Activated CD4-positive, alpha-beta T cell treated with anti-CD3 and anti-CD28 coated beads for 36 hours (primary cell): ENCODE measurements at regions not wholly inside any gene's neighbourhood (a gene's known extent, or its start where the extent isn't known, plus 50 kb on each side); places are given as distances from the start of the nearest gene placed in this dataset.
"Not testable (repeated sequence)": the region's sequence is repeated elsewhere in the genome, so short reads cannot be mapped to it uniquely, and the experiment has no call there.

Experiments used
- ATAC-seq: fragments of 200-7000 bp; cut with Tn5 transposase; one replicate; pipeline ENCODE4 v1.10.0; 2021; ENCODE audit warnings: mild to moderate bottlenecking, moderate library complexity
- CTCF ChIA-PET: fragments of 350-600 bp; sonication (Branson Sonifier 250); formaldehyde crosslinking; loops from one replicate; lab custom pipeline; 2021; ENCODE audit warnings: antibody characterized with exemption; lab: Charles Lee
- POLR2A ChIA-PET: fragments of 350-600 bp; sonication (Branson Sonifier 250); formaldehyde crosslinking; loops from one replicate; lab custom pipeline; 2021; ENCODE audit warnings: antibody characterized with exemption, inconsistent platforms; lab: Charles Lee
- DNase-seq: peaks from one replicate; pipeline ENCODE4 v3.0.0-alpha.2; 2020
- H3K27ac Mint-ChIP-seq: one replicate; pipeline ENCODE4 v1.8.0; 2021; ENCODE audit warnings: mixed read lengths
- H3K27me3 Mint-ChIP-seq: one replicate; pipeline ENCODE4 v1.8.0; 2021; ENCODE audit warnings: mixed read lengths
- H3K36me3 Mint-ChIP-seq: one replicate; pipeline ENCODE4 v1.8.0; 2021; ENCODE audit warnings: low read depth, mixed read lengths
- H3K4me1 Mint-ChIP-seq: one replicate; pipeline ENCODE4 v1.8.0; 2021; ENCODE audit warnings: mixed read lengths
- H3K4me3 Mint-ChIP-seq: one replicate; pipeline ENCODE4 v1.8.0; 2021; ENCODE audit warnings: mild to moderate bottlenecking, moderate library complexity, mixed read lengths
- H3K9me3 Mint-ChIP-seq: one replicate; pipeline ENCODE4 v1.8.0; 2021; ENCODE audit warnings: low read depth, mixed read lengths
- intact Hi-C, 2 experiments: fragments of 100-400 bp; cut with DNase I in 1 of 2; cut with micrococcal nuclease in 1 of 2; formaldehyde crosslinking; loops; one replicate each; pipeline versions ENCODE4 v1.14.2 to v1.15.1; 2022 to 2024; cut with DNase I, micrococcal nuclease

DNA sequence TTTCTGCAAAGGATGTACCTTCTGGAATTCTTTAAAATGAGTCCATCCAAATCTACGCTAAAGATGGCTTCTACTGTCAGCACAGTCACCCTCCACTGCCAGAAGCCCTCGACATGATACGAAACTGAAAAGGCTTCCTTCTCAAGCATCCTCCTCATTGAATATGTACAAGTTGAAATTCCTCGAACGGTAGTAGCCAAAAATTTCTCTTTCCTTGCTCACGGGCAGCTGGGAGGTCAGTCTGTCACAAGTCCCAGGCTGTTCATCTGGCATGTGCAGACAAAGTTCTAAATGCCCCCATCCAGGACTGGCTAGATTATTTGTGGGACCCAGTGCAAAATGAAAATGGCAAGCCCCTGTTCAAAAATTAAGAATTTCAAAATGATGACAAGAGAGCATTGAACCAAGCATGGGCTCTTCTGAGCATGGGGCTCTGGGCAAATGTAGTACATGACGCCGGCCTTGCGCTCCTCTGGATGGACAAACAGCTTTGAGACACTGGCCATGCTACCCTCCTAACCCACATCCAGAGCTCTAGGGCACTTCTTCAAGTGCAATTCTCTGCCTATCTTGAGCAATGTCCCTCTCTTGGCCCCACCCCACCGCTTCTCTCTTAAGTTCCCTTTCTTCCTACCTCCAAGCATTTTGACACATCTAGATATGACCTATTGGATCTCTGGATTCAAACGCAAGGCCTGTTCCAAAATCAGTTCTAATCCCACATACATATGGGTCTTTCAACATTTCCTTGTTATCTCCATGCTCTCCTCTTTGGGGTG is 78.9 kb upstream of the FLT1 start:
- no peak for DNase-seq
- H3K27me3 Mint-ChIP-seq, result peaks cover 10% of the 10 kb centered on the region
- H3K4me3 Mint-ChIP-seq, result no peak overlapping the region
- peaks cover 15% of the 10 kb centered on the region for H3K4me1 Mint-ChIP-seq
- ATAC-seq, result no peak
- intact Hi-C loops, result loop anchor here in 1 of 2 experiments (1.0 kb wide), 2 partner anchors 33 to 49 kb away; no protein-coding TSS in a partner anchor
- H3K9me3 Mint-ChIP-seq, result no peaks in the 10 kb centered on the region
- POLR2A ChIA-PET, result no interaction called here
- peak overlapping the region; percentile 90 for H3K27ac Mint-ChIP-seq
- CTCF ChIA-PET, result interaction anchor here (0.7 kb wide), 2 partner anchors 19 to 337 kb away, joined by 3 to 4 read pairs; no protein-coding TSS in a partner anchor
- H3K36me3 Mint-ChIP-seq, result no peaks in the 10 kb centered on the region

DNA sequence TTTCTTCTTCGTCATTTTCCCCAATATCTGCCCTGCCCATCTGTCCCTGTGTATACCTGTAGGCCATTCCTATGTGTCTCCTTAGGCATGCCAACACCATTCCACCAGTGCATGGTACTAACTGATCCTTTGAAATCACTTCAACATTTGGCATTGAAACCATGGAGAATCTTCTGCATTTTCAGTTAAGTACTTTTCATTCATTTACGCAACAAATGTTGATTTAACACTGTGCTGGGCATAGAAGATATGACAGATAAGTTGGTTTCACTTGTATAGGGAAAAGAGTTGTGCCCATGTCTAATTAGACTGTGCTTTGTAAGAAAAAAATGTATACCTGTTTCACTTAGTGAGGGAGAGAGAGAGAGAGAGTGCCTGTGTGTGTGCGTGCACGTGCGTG is 77.9 kb upstream of the FLT1 start:
- Mint-ChIP-seq H3K4me1 (peaks cover 15% of the 10 kb centered on the region), H3K36me3 (no peaks in the 10 kb centered on the region), H3K27ac (no peak overlapping the region), H3K27me3 (peaks cover 8% of the 10 kb centered on the region), H3K9me3 (no peaks in the 10 kb centered on the region), H3K4me3 (no peak overlapping the region)
- POLR2A ChIA-PET, result no interaction called here
- no peak for DNase-seq
- ATAC-seq, result no peak
- CTCF ChIA-PET, result no interaction called here
- intact Hi-C loops, result no loop called here

DNA sequence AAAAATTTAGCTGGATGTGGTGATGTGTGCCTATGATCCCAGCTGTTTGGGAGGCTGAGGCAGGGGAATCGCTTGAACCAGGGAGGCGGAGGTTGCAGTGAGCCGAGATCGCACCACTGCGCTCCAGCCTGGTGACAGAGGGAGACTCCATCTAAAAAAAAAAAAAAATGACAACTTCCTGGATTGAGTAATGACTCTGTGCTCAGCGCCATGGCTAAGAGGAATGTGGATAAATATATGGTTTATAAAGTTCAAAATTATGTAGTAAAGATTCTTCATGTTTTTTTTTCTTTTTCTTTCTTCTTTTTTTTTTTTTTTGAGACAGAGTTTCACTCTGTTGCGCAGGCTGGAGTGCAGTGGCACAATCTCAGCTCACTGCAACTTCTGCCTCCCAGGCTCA is 75.4 kb upstream of the FLT1 start:
- POLR2A ChIA-PET, result interaction anchor here (0.6 kb wide), 1 partner anchor 10 kb away, joined by 6 read pairs; no protein-coding TSS in a partner anchor
- H3K27me3 Mint-ChIP-seq, H3K27ac Mint-ChIP-seq, H3K9me3 Mint-ChIP-seq, DNase-seq, intact Hi-C loops, H3K4me3 Mint-ChIP-seq, ATAC-seq, H3K36me3 Mint-ChIP-seq, CTCF ChIA-PET: not testable (repeated sequence)
- H3K4me1 Mint-ChIP-seq, result peaks cover 14% of the 10 kb centered on the region

DNA sequence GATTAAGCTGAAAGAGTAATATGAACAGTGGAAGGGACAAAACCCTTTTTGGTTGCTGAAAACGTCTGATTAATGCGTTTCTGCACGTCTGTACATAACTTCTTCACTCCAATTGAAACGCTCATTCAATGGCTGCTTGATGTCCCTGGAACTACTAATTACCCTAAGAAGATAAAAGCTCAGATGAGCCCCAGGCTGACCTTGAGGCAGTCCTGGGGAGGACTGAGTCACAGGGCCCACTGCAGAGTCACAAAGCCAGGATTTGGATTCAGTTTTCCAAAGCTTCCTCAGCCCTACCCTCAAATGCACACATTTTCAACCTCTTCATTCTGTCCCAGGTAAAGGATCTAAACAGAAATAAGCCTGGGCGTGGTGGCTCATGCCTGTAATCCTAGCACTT is 75.0 kb upstream of the FLT1 start:
- intact Hi-C loops, result no loop called here
- Mint-ChIP-seq H3K4me1 (peaks cover 10% of the 10 kb centered on the region), H3K27me3 (peaks cover 2% of the 10 kb centered on the region), H3K9me3 (no peaks in the 10 kb centered on the region), H3K4me3 (no peak overlapping the region), H3K36me3 (no peaks in the 10 kb centered on the region), H3K27ac (no peak overlapping the region)
- DNase-seq, result no peak
- CTCF ChIA-PET, result no interaction called here
- no peak for ATAC-seq
- POLR2A ChIA-PET, result no interaction called here

DNA sequence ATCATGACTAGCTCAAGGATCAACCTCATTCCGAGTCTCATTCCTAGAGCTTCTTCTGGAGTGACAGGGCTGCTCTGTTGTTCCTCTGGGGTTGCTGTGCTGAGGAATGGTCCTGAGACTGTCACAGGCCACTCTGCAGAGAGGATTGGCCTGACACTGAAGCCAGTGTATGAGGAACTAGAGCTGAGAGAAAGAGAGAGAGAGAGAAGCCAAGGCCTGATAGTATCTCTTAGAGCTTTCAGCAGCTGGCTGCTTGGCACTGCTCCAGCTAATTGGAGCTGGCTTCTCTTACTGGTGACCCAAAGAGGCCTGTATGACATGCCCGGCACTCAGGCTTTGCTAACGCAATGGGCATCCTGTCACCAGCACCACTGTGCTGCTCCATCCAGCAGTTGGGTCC is 73.4 kb upstream of the FLT1 start:
- Mint-ChIP-seq H3K4me3 (no peak overlapping the region), H3K4me1 (no peaks in the 10 kb centered on the region), H3K36me3 (no peaks in the 10 kb centered on the region), H3K9me3 (no peaks in the 10 kb centered on the region), H3K27ac (no peak overlapping the region), H3K27me3 (peaks cover 2% of the 10 kb centered on the region)
- CTCF ChIA-PET, result interaction anchor here (0.6 to 0.7 kb wide), 2 partner anchors 61 to 228 kb away, joined by 3 read pairs; no protein-coding TSS in a partner anchor
- intact Hi-C loops, result no loop called here
- POLR2A ChIA-PET, result no interaction called here
- DNase-seq, result no peak
- no peak for ATAC-seq

- H3K4me1 Mint-ChIP-seq, result no peaks in the 10 kb centered on the region
- CTCF ChIA-PET, result no interaction called here
- no peak overlapping the region for H3K27ac Mint-ChIP-seq
- H3K27me3 Mint-ChIP-seq, result peaks cover under 1% of the 10 kb centered on the region
- H3K9me3 Mint-ChIP-seq, result no peaks in the 10 kb centered on the region
- no peak for ATAC-seq
- H3K4me3 Mint-ChIP-seq, result no peak overlapping the region
- no peaks in the 10 kb centered on the region for H3K36me3 Mint-ChIP-seq
- POLR2A ChIA-PET, result no interaction called here
- no peak for DNase-seq
- intact Hi-C loops, result no loop called here
These were observed 72.0 kb upstream of the FLT1 start for GRCh38 chr13:28566891-28567290.

DNA sequence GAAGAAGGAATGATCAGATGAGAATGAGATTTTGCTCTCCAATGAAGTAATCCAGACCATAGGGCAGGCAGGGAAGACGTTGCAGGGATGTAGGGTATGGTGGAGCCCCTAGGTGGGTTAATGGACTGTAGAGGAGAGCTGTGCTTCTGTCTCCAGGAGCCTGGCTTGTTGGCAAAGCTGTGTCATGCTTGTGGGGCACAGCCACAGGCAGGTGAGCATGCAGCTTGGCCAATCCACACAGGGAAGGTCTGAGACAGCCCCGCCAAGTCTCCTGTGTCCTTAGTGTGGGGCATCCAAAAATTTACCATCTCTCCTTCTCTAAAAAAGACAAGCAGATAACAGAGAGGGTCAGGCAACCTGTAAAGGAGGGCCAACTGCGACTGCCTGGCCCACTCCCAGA is 71.4 kb upstream of the FLT1 start:
- H3K27ac Mint-ChIP-seq, result no peak overlapping the region
- intact Hi-C loops, result no loop called here
- DNase-seq (no peak), ATAC-seq (no peak)
- no peaks in the 10 kb centered on the region for H3K27me3 Mint-ChIP-seq
- no peaks in the 10 kb centered on the region for H3K36me3 Mint-ChIP-seq
- ChIA-PET CTCF (no interaction called here), POLR2A (no interaction called here)
- H3K4me1 Mint-ChIP-seq, result no peaks in the 10 kb centered on the region
- no peak overlapping the region for H3K4me3 Mint-ChIP-seq
- H3K9me3 Mint-ChIP-seq, result no peaks in the 10 kb centered on the region

DNA sequence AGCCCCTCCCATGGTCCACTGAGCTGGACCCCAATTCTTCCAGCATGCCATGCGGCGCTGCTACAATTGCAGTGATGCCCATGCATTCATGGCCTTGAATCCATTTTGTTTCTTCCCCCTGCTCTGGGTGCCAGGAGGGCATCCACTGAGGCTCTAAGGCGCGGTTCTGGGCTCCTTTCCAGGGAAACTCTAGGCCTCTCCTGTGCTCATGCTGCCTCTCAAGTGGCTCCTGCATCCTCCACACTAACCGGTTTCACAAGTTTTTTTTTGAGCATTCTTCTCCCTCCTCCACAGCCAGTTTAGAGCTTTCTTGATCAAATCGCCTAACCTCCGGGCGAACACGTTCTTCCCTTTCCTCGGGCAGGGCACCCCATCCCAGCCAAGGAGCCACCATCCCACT is 69.1 kb upstream of the FLT1 start:
- H3K4me1 Mint-ChIP-seq, result no peaks in the 10 kb centered on the region

DNA sequence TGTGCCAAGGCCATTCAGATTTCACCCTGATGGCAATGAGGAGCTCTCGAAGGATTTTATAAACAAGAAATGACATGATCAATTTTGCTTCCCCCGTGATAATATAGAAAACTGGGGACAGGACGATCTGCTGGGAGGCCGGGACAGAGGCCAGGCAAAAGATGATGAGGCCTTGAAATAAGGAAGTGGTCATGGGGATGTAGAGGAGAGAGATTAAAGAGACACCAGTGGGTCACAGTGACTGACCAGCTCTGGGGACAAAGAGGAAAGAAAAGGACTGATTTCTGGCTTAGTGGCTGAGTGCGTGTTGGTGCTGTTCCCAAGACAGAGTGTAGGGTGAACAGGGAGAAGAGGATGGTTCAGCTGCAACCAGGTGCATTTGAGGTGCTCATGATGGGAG is 68.7 kb upstream of the FLT1 start:
- ATAC-seq (no peak), DNase-seq (no peak)
- Mint-ChIP-seq H3K36me3 (no peaks in the 10 kb centered on the region), H3K4me1 (no peaks in the 10 kb centered on the region), H3K27me3 (no peaks in the 10 kb centered on the region), H3K4me3 (no peak overlapping the region), H3K9me3 (no peaks in the 10 kb centered on the region), H3K27ac (no peak overlapping the region)
- ChIA-PET POLR2A (no interaction called here), CTCF (no interaction called here)
- intact Hi-C loops, result no loop called here

More for the DNA sequence above, 69.1 kb upstream of the FLT1 start:
- Mint-ChIP-seq H3K27me3 (no peaks in the 10 kb centered on the region), H3K4me3 (no peak overlapping the region), H3K36me3 (no peaks in the 10 kb centered on the region), H3K27ac (no peak overlapping the region), H3K9me3 (no peaks in the 10 kb centered on the region)
- no peak for ATAC-seq
- no peak for DNase-seq
- intact Hi-C loops, result no loop called here
- POLR2A ChIA-PET, result no interaction called here
- CTCF ChIA-PET, result no interaction called here

GRCh38 chr13:28560612-28561011 is 65.7 kb upstream of the FLT1 start:
- H3K27ac Mint-ChIP-seq, result no peak overlapping the region
- H3K4me3 Mint-ChIP-seq, result no peak overlapping the region
- POLR2A ChIA-PET, result interaction anchor here (0.6 kb wide), 1 partner anchor 10 kb away, joined by 6 read pairs; no protein-coding TSS in a partner anchor
- DNase-seq (no peak), ATAC-seq (no peak)
- intact Hi-C loops, result no loop called here
- no peaks in the 10 kb centered on the region for H3K36me3 Mint-ChIP-seq
- no peaks in the 10 kb centered on the region for H3K4me1 Mint-ChIP-seq
- H3K9me3 Mint-ChIP-seq, result no peaks in the 10 kb centered on the region
- CTCF ChIA-PET, result no interaction called here
- H3K27me3 Mint-ChIP-seq, result no peaks in the 10 kb centered on the region

DNA sequence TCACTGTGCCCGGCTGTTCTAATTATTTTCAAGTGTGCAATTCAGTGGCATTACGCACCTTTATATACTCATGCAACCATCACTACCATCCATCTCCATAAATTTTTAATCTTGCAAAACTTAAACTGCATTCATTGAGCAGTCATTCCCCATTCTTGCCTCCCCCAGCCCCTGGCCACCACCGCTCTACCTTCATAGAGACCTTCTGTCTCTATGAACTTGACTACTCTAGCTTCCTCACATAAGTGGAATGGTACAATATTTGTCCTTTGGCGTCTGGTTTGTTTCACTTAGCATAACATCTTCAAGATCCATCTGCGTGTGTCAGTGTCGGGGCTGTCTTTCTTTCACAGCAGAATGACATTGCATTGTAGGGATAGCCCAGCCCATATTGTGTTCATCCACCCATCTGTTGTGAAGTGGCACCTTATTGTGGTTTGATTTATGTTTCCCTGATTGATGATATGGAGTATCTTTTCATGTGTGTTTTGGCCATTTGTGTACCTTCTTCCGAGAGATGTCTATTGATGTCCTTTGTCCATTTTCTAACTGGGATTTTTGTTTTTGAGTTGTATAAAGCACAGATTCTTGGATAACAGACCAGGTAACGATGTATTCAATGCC is 64.8 kb upstream of the FLT1 start:
- no peak overlapping the region for H3K4me3 Mint-ChIP-seq
- H3K27ac Mint-ChIP-seq, result no peak overlapping the region
- POLR2A ChIA-PET, result interaction anchor here (0.6 kb wide), 1 partner anchor 11 kb away, joined by 6 read pairs; no protein-coding TSS in a partner anchor
- no peaks in the 10 kb centered on the region for H3K9me3 Mint-ChIP-seq
- no peak for ATAC-seq
- intact Hi-C loops, result no loop called here
- no peaks in the 10 kb centered on the region for H3K4me1 Mint-ChIP-seq
- no peaks in the 10 kb centered on the region for H3K36me3 Mint-ChIP-seq
- no peak for DNase-seq
- H3K27me3 Mint-ChIP-seq, result no peaks in the 10 kb centered on the region
- CTCF ChIA-PET, result no interaction called here

- H3K36me3 Mint-ChIP-seq, result no peaks in the 10 kb centered on the region
- POLR2A ChIA-PET, result no interaction called here
- H3K4me1 Mint-ChIP-seq, result no peaks in the 10 kb centered on the region
- ATAC-seq (no peak), DNase-seq (no peak)
- H3K27me3 Mint-ChIP-seq, result no peaks in the 10 kb centered on the region
- H3K27ac Mint-ChIP-seq, result no peak overlapping the region
- no peaks in the 10 kb centered on the region for H3K9me3 Mint-ChIP-seq
- H3K4me3 Mint-ChIP-seq, result no peak overlapping the region
- intact Hi-C loops, result no loop called here
- CTCF ChIA-PET, result interaction anchor here (0.6 kb wide), 1 partner anchor 152 kb away, joined by 3 read pairs; no protein-coding TSS in a partner anchor
These were observed 63.6 kb upstream of the FLT1 start for GRCh38 chr13:28558567-28558966.
